ENCODE measurements at regions not wholly inside any gene's neighbourhood (a gene's known extent, or its start where the extent isn't known, plus 50 kb on each side); places are given as distances from the start of the nearest gene placed in this dataset.
"Not testable (repeated sequence)": the region's sequence is repeated elsewhere in the genome, so short reads cannot be mapped to it uniquely, and the experiment has no call there.

DNA sequence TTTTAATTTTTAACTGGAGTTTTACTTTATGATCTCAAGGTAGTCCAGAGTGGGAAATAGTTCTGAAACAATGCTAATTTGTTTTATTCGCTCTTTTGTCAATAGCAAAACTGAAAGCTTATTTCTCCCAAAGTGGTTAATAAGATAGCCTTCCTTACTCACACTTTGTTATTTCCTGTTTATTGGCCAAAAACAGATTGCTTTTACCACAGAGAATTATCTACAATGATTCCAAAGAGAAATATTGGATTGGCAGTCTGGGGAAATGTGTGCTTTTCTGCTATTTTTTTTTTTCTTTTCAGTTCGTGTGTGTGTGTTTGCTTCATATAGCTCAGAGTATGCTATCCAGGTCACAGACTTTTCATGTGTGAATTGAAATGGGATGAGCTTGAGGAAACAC lies 756.7 kb upstream of the RGMB start:
- TF ChIP-seq, protein P1, sequence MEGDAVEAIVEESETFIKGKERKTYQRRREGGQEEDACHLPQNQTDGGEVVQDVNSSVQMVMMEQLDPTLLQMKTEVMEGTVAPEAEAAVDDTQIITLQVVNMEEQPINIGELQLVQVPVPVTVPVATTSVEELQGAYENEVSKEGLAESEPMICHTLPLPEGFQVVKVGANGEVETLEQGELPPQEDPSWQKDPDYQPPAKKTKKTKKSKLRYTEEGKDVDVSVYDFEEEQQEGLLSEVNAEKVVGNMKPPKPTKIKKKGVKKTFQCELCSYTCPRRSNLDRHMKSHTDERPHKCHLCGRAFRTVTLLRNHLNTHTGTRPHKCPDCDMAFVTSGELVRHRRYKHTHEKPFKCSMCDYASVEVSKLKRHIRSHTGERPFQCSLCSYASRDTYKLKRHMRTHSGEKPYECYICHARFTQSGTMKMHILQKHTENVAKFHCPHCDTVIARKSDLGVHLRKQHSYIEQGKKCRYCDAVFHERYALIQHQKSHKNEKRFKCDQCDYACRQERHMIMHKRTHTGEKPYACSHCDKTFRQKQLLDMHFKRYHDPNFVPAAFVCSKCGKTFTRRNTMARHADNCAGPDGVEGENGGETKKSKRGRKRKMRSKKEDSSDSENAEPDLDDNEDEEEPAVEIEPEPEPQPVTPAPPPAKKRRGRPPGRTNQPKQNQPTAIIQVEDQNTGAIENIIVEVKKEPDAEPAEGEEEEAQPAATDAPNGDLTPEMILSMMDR (IDR thresholded peaks at IDR 0.05; ENCODE audit: control extremely low read depth, extremely low read depth) = no peak
- Histone ChIP-seq H3K36me3 (ENCODE audit: control insufficient read depth in 4 of 4, insufficient read depth in 4 of 4, low read length in 4 of 4) (no peaks in the 10 kb centered on the region), H3K4me3 (no peak overlapping the region), H3K27me3 (ENCODE audit: control insufficient read depth in 3 of 3, insufficient read depth in 3 of 3, low read length in 2 of 3) (no peaks in the 10 kb centered on the region), H3K9ac (ENCODE audit: insufficient read depth in 1 of 2, low read length in 2 of 2) (no peak overlapping the region), H3K27ac (ENCODE audit: low read depth in 1 of 2, low read length in 1 of 2) (no peak overlapping the region), H3K4me1 (ENCODE audit: control insufficient read depth in 5 of 5, insufficient read depth in 5 of 5, low read length in 5 of 5) (no peaks in the 10 kb centered on the region), H3K9me3 (ENCODE audit: control insufficient read depth in 4 of 4, insufficient read depth in 3 of 4, low read length in 3 of 4) (no peaks in the 10 kb centered on the region)
- DNase-seq (no peak), ATAC-seq (ENCODE audit: insufficient read depth, low FRiP score) (no peak)
- WGBS, 2 donors = 72 to 83% methylated on average over 2 of the region's 2 CpGs

GRCh38 chr5:98030273-98030672 lies 743.2 kb upstream of the RGMB start:
- not testable (repeated sequence) for H3K9ac ChIP-seq (ENCODE audit: insufficient read depth in 1 of 2, low read length in 2 of 2); H3K9me3 ChIP-seq (ENCODE audit: control insufficient read depth in 4 of 4, insufficient read depth in 3 of 4, low read length in 3 of 4); H3K4me3 ChIP-seq; H3K27ac ChIP-seq (ENCODE audit: low read depth in 1 of 2, low read length in 1 of 2); H3K27me3 ChIP-seq (ENCODE audit: control insufficient read depth in 3 of 3, insufficient read depth in 3 of 3, low read length in 2 of 3); DNase-seq; H3K4me1 ChIP-seq (ENCODE audit: control insufficient read depth in 5 of 5, insufficient read depth in 5 of 5, low read length in 5 of 5); ATAC-seq (ENCODE audit: insufficient read depth, low FRiP score); H3K36me3 ChIP-seq (ENCODE audit: control insufficient read depth in 4 of 4, insufficient read depth in 4 of 4, low read length in 4 of 4)
- WGBS, 2 donors = 92 to 93% methylated on average over 4 of the region's 4 CpGs

- not testable (repeated sequence) for H3K9me3 ChIP-seq (ENCODE audit: control insufficient read depth in 4 of 4, insufficient read depth in 3 of 4, low read length in 3 of 4); H3K27ac ChIP-seq (ENCODE audit: low read depth in 1 of 2, low read length in 1 of 2); DNase-seq; H3K4me1 ChIP-seq (ENCODE audit: control insufficient read depth in 5 of 5, insufficient read depth in 5 of 5, low read length in 5 of 5); H3K36me3 ChIP-seq (ENCODE audit: control insufficient read depth in 4 of 4, insufficient read depth in 4 of 4, low read length in 4 of 4); H3K9ac ChIP-seq (ENCODE audit: insufficient read depth in 1 of 2, low read length in 2 of 2); ATAC-seq (ENCODE audit: insufficient read depth, low FRiP score); H3K27me3 ChIP-seq (ENCODE audit: control insufficient read depth in 3 of 3, insufficient read depth in 3 of 3, low read length in 2 of 3); H3K4me3 ChIP-seq
- 76 to 83% methylated on average over 5 of the region's 5 CpGs for WGBS, 2 donors
Measured at GRCh38 chr5:98031036-98031435, 742.4 kb upstream of the RGMB start.

DNA sequence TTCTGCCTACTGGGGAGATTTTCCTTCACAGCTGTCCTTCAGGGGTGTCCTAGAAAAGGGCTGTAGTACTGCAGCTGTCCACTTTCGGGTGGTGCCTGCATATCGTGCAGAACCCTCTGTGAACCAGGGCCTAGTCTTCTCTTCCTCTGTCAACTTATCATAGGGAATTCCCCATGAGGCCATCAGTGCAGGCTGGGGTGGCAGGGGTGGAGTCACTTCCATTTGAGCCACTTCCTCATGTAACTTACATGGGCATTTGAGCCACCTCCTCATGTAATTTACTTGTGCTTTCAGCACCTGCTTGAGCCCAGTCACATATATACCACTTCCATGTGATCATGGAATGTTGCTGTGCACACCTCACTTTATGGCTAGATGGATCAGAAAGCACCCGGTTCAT lies 742.0 kb upstream of the RGMB start:
- TF ChIP-seq, protein P1 (IDR thresholded peaks at IDR 0.05; ENCODE audit: control extremely low read depth, extremely low read depth) = no peak
- DNase-seq = no peak
- no peak overlapping the region for H3K9ac ChIP-seq (ENCODE audit: insufficient read depth in 1 of 2, low read length in 2 of 2)
- H3K9me3 ChIP-seq (ENCODE audit: control insufficient read depth in 4 of 4, insufficient read depth in 3 of 4, low read length in 3 of 4) = peaks cover 0 to 3% (median 0%) of the 10 kb centered on the region in 4 donors
- no peak overlapping the region for H3K27ac ChIP-seq (ENCODE audit: low read depth in 1 of 2, low read length in 1 of 2)
- H3K4me1 ChIP-seq (ENCODE audit: control insufficient read depth in 5 of 5, insufficient read depth in 5 of 5, low read length in 5 of 5) = no peaks in the 10 kb centered on the region
- H3K27me3 ChIP-seq (ENCODE audit: control insufficient read depth in 3 of 3, insufficient read depth in 3 of 3, low read length in 2 of 3) = no peaks in the 10 kb centered on the region
- ATAC-seq (ENCODE audit: insufficient read depth, low FRiP score) = no peak
- WGBS, 2 donors = 90 to 94% methylated on average over 3 of the region's 3 CpGs
- no peaks in the 10 kb centered on the region for H3K36me3 ChIP-seq (ENCODE audit: control insufficient read depth in 4 of 4, insufficient read depth in 4 of 4, low read length in 4 of 4)
- no peak overlapping the region for H3K4me3 ChIP-seq

GRCh38 chr5:98031926-98032325 lies 741.5 kb upstream of the RGMB start:
- TF ChIP-seq, protein P1 (IDR thresholded peaks at IDR 0.05; ENCODE audit: control extremely low read depth, extremely low read depth) = no peak
- no peak for ATAC-seq (ENCODE audit: insufficient read depth, low FRiP score)
- H3K36me3 ChIP-seq (ENCODE audit: control insufficient read depth in 4 of 4, insufficient read depth in 4 of 4, low read length in 4 of 4) = no peaks in the 10 kb centered on the region
- DNase-seq = no peak
- 82 to 90% methylated on average over 1 of the region's 1 CpG for WGBS, 2 donors
- H3K27me3 ChIP-seq (ENCODE audit: control insufficient read depth in 3 of 3, insufficient read depth in 3 of 3, low read length in 2 of 3) = no peaks in the 10 kb centered on the region
- H3K9me3 ChIP-seq (ENCODE audit: control insufficient read depth in 4 of 4, insufficient read depth in 3 of 4, low read length in 3 of 4) = peaks cover 0 to 3% (median 0%) of the 10 kb centered on the region in 4 donors
- no peak overlapping the region for H3K27ac ChIP-seq (ENCODE audit: low read depth in 1 of 2, low read length in 1 of 2)
- H3K4me3 ChIP-seq = no peak overlapping the region
- no peaks in the 10 kb centered on the region for H3K4me1 ChIP-seq (ENCODE audit: control insufficient read depth in 5 of 5, insufficient read depth in 5 of 5, low read length in 5 of 5)
- no peak overlapping the region for H3K9ac ChIP-seq (ENCODE audit: insufficient read depth in 1 of 2, low read length in 2 of 2)

Data from lung (tissue), 11 donors.